Panc1 (cell line): ENCODE measurements at regions not wholly inside any gene's neighbourhood (a gene's known extent, or its start where the extent isn't known, plus 50 kb on each side); places are given as distances from the start of the nearest gene placed in this dataset.

ENCODE experiments used
- ATAC-seq: fragments of 200-7000 bp; cut with Tn5 transposase; 2 replicates; pipeline ENCODE4 v1.9.1; 2020; ENCODE audit warnings: mild to moderate bottlenecking, moderate library complexity
- BruUV-seq: library from RNA; stranded (reverse); fragments of 400-500 nt; replicated peaks from 2 replicates; lab custom pipeline; 2021; lab: Mats Ljungman, UMichigan
- CTCF ChIA-PET: fragments of 300-600 bp; sonication (Branson Sonifier 250); formaldehyde crosslinking; loops from one replicate; lab custom pipeline; 2022; ENCODE audit warnings: antibody characterized with exemption; lab: Charles Lee
- POLR2A ChIA-PET: fragments of 300-600 bp; sonication (Branson Sonifier 250); formaldehyde crosslinking; loops from one replicate; lab custom pipeline; 2022; ENCODE audit warnings: antibody characterized with exemption; lab: Charles Lee
- DNase-seq: peaks from one replicate; pipeline ENCODE4 v3.0.0-alpha.2; 2010; ENCODE audit warnings: low read depth, low spot score
- H3K27ac ChIP-seq: 2 replicates; pipeline ENCODE4 v1.5.1; 2011; ENCODE audit warnings: mild to moderate bottlenecking, low read length, inconsistent platforms
- H3K27me3 ChIP-seq: fragments of 200-500 bp; sonication (Bioruptor generic); 2 replicates; pipeline ENCODE4 v1.6.0; 2014; ENCODE audit warnings: low read length, inconsistent platforms; ENCODE audit not compliant: control insufficient read depth, insufficient read depth
- H3K36me3 ChIP-seq: fragments of 200-500 bp; sonication (Bioruptor generic); 2 replicates; pipeline ENCODE4 v1.5.1; 2014; ENCODE audit warnings: inconsistent platforms, mild to moderate bottlenecking, low read length, moderate library complexity; ENCODE audit not compliant: control insufficient read depth, insufficient read depth
- H3K4me1 ChIP-seq: 2 replicates; pipeline ENCODE4 v1.5.1; 2011; ENCODE audit warnings: inconsistent platforms, mild to moderate bottlenecking, low read length, moderate library complexity; ENCODE audit not compliant: control insufficient read depth, insufficient read depth
- H3K4me3 ChIP-seq, 2 experiments: 2 replicates each; pipeline ENCODE4 v1.5.1; 2011 to 2012; ENCODE audit warnings: low read depth in 2 of 2, low read length in 2 of 2, mild to moderate bottlenecking in 2 of 2, inconsistent platforms in 1 of 2, moderate library complexity in 1 of 2
- H3K9me3 ChIP-seq: fragments of 200-500 bp; sonication (Bioruptor generic); 2 replicates; pipeline ENCODE4 v1.5.1; 2014; ENCODE audit warnings: low read depth, mild to moderate bottlenecking, inconsistent platforms, low read length, moderate library complexity; ENCODE audit not compliant: control insufficient read depth, insufficient read depth
- CTCF ChIP-seq: fragments of 450-650 bp; IDR thresholded peaks from 2 replicates; pipeline ENCODE4 v1.5.1; 2017; ENCODE audit warnings: mild to moderate bottlenecking
- POLR2AphosphoS5 ChIP-seq: IDR thresholded peaks from 2 replicates; pipeline ENCODE4 v1.6.1; 2012; ENCODE audit warnings: mild to moderate bottlenecking, low read depth, low read length, moderate library complexity
- REST ChIP-seq, 2 experiments: IDR thresholded peaks; 2 replicates each; pipeline ENCODE4 v1.6.1; 2011 to 2012; ENCODE audit warnings: low read depth in 2 of 2, control low read depth in 1 of 2, low read length in 1 of 2, mild to moderate bottlenecking in 1 of 2, moderate library complexity in 1 of 2; ENCODE audit not compliant: insufficient read depth in 1 of 2
- SIN3A ChIP-seq: IDR thresholded peaks from 2 replicates; pipeline ENCODE4 v1.6.1; 2012; ENCODE audit warnings: low read depth, mild to moderate bottlenecking, low read length, moderate library complexity, borderline replicate concordance; ENCODE audit not compliant: insufficient read depth
- TCF7L2 ChIP-seq: IDR thresholded peaks from 2 replicates; pipeline ENCODE4 v1.6.1; 2011; ENCODE audit warnings: mild to moderate bottlenecking, low read depth, low read length, inconsistent platforms
- in situ Hi-C: cut with HindIII; loops from 2 replicates; pipeline ENCODE4 v1.10.0; 2016; ENCODE audit warnings: low sequenced_read_pairs, low pct_unique_long_range_greater_than_20kb
- intact Hi-C: fragments of 100-400 bp; cut with micrococcal nuclease; formaldehyde crosslinking; loops from one replicate; pipeline ENCODE4 v1.10.0; 2022; ENCODE audit not compliant: unreplicated experiment

- in situ Hi-C loops (no loop called here), intact Hi-C loops (no loop called here)
- BruUV-seq = no TSS peak
- ATAC-seq (no peak), DNase-seq (no peak)
- no peaks in the 10 kb centered on the region; the same call in 1 of the 2 replicates for H3K27me3 ChIP-seq
- ChIA-PET CTCF (no interaction called here), POLR2A (no interaction called here)
- H3K9me3 ChIP-seq = no peaks in the 10 kb centered on the region
- no peaks in the 10 kb centered on the region for H3K4me1 ChIP-seq
- H3K36me3 ChIP-seq = no peaks in the 10 kb centered on the region
- no peak overlapping the region for H3K4me3 ChIP-seq
- H3K27ac ChIP-seq = no peak overlapping the region
- no peak for TF ChIP-seq POLR2AphosphoS5
- no peak for TF ChIP-seq TCF7L2
- TF ChIP-seq CTCF = no peak
- TF ChIP-seq REST (IDR thresholded peaks at IDR 0.05; ENCODE audit: insufficient read depth in 1 of 2, low read depth in 2 of 2, low read length in 1 of 2) = no peak
- no peak for TF ChIP-seq SIN3A
Measured at GRCh38 chr1:110816945-110817344, 56.0 kb upstream of the CD53 start.

GRCh38 chr1:110811529-110811928, 61.4 kb upstream of the CD53 start:
- DNase-seq = no peak
- Histone ChIP-seq H3K9me3 (no peaks in the 10 kb centered on the region), H3K4me1 (no peaks in the 10 kb centered on the region), H3K36me3 (no peaks in the 10 kb centered on the region), H3K4me3 (no peak overlapping the region), H3K27ac (no peak overlapping the region), H3K27me3 (no peaks in the 10 kb centered on the region; the same call in 1 of the 2 replicates)
- no peak for TF ChIP-seq POLR2AphosphoS5
- TF ChIP-seq CTCF = no peak
- TF ChIP-seq TCF7L2 = no peak
- no peak for TF ChIP-seq SIN3A
- CTCF ChIA-PET = no interaction called here
- intact Hi-C loops (no loop called here), in situ Hi-C loops (no loop called here)
- ATAC-seq = no peak
- POLR2A ChIA-PET = no interaction called here
- BruUV-seq = no TSS peak
